Caco-2 (cell line): ENCODE measurements at regions not wholly inside any gene's neighbourhood (a gene's known extent, or its start where the extent isn't known, plus 50 kb on each side); places are given as distances from the start of the nearest gene placed in this dataset.
A peak's percentile ranks its signal among the peaks of the same experiment; 100 is the strongest.

Experiments used
- BruUV-seq: library from RNA; stranded (reverse); fragments of 400-500 nt; replicated peaks from 2 replicates; lab custom pipeline; 2021; lab: Mats Ljungman, UMichigan
- CTCF ChIA-PET: fragments of 300-600 bp; sonication (Branson Sonifier 250); formaldehyde crosslinking; loops from one replicate; lab custom pipeline; 2022; ENCODE audit warnings: antibody characterized with exemption; lab: Charles Lee
- POLR2A ChIA-PET: fragments of 300-600 bp; sonication (Branson Sonifier 250); formaldehyde crosslinking; loops from one replicate; lab custom pipeline; 2022; ENCODE audit warnings: antibody characterized with exemption; lab: Charles Lee
- DNase-seq, 2 experiments: peaks; one replicate each; pipeline versions ENCODE4 v3.0.0 to v3.0.0-alpha.2; 2020 to 2022
- H3K27me3 ChIP-seq: replicated peaks from 2 replicates; pipeline ENCODE4 v1.6.0; 2011; ENCODE audit warnings: low read length; ENCODE audit not compliant: control insufficient read depth, insufficient read depth
- H3K36me3 ChIP-seq: 2 replicates; pipeline ENCODE4 v1.5.1; 2011; ENCODE audit warnings: low read length; ENCODE audit not compliant: control insufficient read depth, insufficient read depth
- H3K4me1 ChIP-seq: fragments of 250-450 bp; sonication (Bioruptor Pico); 2 replicates; pipeline ENCODE4 v1.5.1; 2020; ENCODE audit warnings: mild to moderate bottlenecking
- H3K4me3 ChIP-seq: 2 replicates; pipeline ENCODE4 v1.5.1; 2011; ENCODE audit warnings: low read depth, mild to moderate bottlenecking, control low read depth, low read length
- H3K9me3 ChIP-seq: fragments of 250-450 bp; sonication (Bioruptor Pico); 2 replicates; pipeline ENCODE4 v1.5.1; 2020; ENCODE audit warnings: mild to moderate bottlenecking, moderate library complexity
- H3K27ac Mint-ChIP-seq: one replicate; pipeline ENCODE4 v1.8.0; 2022; ENCODE audit warnings: mixed read lengths; ENCODE audit not compliant: unreplicated experiment
- H3K27me3 Mint-ChIP-seq: one replicate; pipeline ENCODE4 v1.8.0; 2022; ENCODE audit warnings: mixed read lengths; ENCODE audit not compliant: insufficient read depth, unreplicated experiment
- H3K36me3 Mint-ChIP-seq: one replicate; pipeline ENCODE4 v1.8.0; 2022; ENCODE audit warnings: mild to moderate bottlenecking, mixed read lengths; ENCODE audit not compliant: insufficient read depth, unreplicated experiment
- H3K4me1 Mint-ChIP-seq: one replicate; pipeline ENCODE4 v1.8.0; 2022; ENCODE audit warnings: low read depth, mixed read lengths; ENCODE audit not compliant: unreplicated experiment
- H3K4me3 Mint-ChIP-seq: one replicate; pipeline ENCODE4 v1.8.0; 2022; ENCODE audit warnings: mild to moderate bottlenecking, moderate library complexity, mixed read lengths; ENCODE audit not compliant: unreplicated experiment
- H3K9me3 Mint-ChIP-seq: one replicate; pipeline ENCODE4 v1.8.0; 2022; ENCODE audit warnings: mixed read lengths; ENCODE audit not compliant: unreplicated experiment
- CTCF ChIP-seq, 2 experiments: fragments of 200-600 bp in 1 of 2; IDR thresholded peaks; 1 replicate in 1 of 2; 2 replicates in 1 of 2; pipeline versions ENCODE4 v1.5.1 to v1.8.0; 2011 to 2022; ENCODE audit warnings: antibody characterized with exemption in 1 of 2, control low read depth in 1 of 2, inconsistent platforms in 1 of 2, low read depth in 1 of 2, low read length in 1 of 2, mild to moderate bottlenecking in 1 of 2, moderate library complexity in 1 of 2; ENCODE audit not compliant: insufficient read depth in 1 of 2, severe bottlenecking in 1 of 2, unreplicated experiment in 1 of 2
- intact Hi-C: fragments of 100-400 bp; cut with micrococcal nuclease; formaldehyde crosslinking; loops from one replicate; pipeline ENCODE4 v1.10.0; 2022; ENCODE audit not compliant: unreplicated experiment

- Histone ChIP-seq H3K9me3 (no peaks in the 10 kb centered on the region), H3K36me3 (no peaks in the 10 kb centered on the region), H3K4me3 (no peak overlapping the region), H3K27me3 (no peaks in the 10 kb centered on the region), H3K4me1 (peaks cover 31% of the 10 kb centered on the region)
- no peak for TF ChIP-seq CTCF (IDR thresholded peaks at IDR 0.05; ENCODE audit: insufficient read depth in 1 of 2, low read depth in 1 of 2, low read length in 1 of 2, severe bottlenecking in 1 of 2, unreplicated experiment in 1 of 2)
- Mint-ChIP-seq H3K36me3 (no peaks in the 10 kb centered on the region), H3K27ac (peak overlapping the region; percentile 29), H3K9me3 (no peaks in the 10 kb centered on the region), H3K27me3 (no peaks in the 10 kb centered on the region), H3K4me1 (peaks cover 17% of the 10 kb centered on the region), H3K4me3 (no peak overlapping the region)
- intact Hi-C loops = no loop called here
- CTCF ChIA-PET = interaction anchor here (0.6 kb wide), 1 partner anchor 201 kb away, joined by 3 read pairs; no protein-coding TSS in a partner anchor
- no TSS peak for BruUV-seq
- POLR2A ChIA-PET = no interaction called here
- DNase-seq = no peak
Observed at GRCh38 chr1:67558449-67559193, 126.4 kb upstream of the GADD45A start.

GRCh38 chr1:67559222-67559700 lies 125.7 kb upstream of the GADD45A start:
- CTCF ChIA-PET = no interaction called here

More at GRCh38 chr1:67559222-67559700, 125.7 kb upstream of the GADD45A start:
- no TSS peak for BruUV-seq
- no peaks in the 10 kb centered on the region for H3K36me3 ChIP-seq
- H3K27me3 ChIP-seq = no peaks in the 10 kb centered on the region
- no peak overlapping the region for H3K4me3 ChIP-seq
- POLR2A ChIA-PET = no interaction called here
- H3K4me1 ChIP-seq = peaks cover 31% of the 10 kb centered on the region
- no peak for TF ChIP-seq CTCF (IDR thresholded peaks at IDR 0.05; ENCODE audit: insufficient read depth in 1 of 2, low read depth in 1 of 2, low read length in 1 of 2, severe bottlenecking in 1 of 2, unreplicated experiment in 1 of 2)
- Mint-ChIP-seq H3K27me3 (no peaks in the 10 kb centered on the region), H3K9me3 (no peaks in the 10 kb centered on the region), H3K36me3 (no peaks in the 10 kb centered on the region), H3K27ac (no peak overlapping the region), H3K4me1 (peaks cover 17% of the 10 kb centered on the region), H3K4me3 (no peak overlapping the region)
- intact Hi-C loops = no loop called here
- no peak for DNase-seq
- no peaks in the 10 kb centered on the region for H3K9me3 ChIP-seq
